H1 (cell line): ENCODE measurements at regions not wholly inside any gene's neighbourhood (a gene's known extent, or its start where the extent isn't known, plus 50 kb on each side); places are given as distances from the start of the nearest gene placed in this dataset.

ENCODE experiments used
- CTCF ChIA-PET: fragments of 300-600 bp; sonication (Branson Sonifier 250); formaldehyde crosslinking; loops from one replicate; lab custom pipeline; 2021; ENCODE audit not compliant: partially characterized antibody; lab: Charles Lee
- POLR2A ChIA-PET: fragments of 300-600 bp; sonication (Branson Sonifier 250); formaldehyde crosslinking; loops from one replicate; lab custom pipeline; 2021; ENCODE audit warnings: inconsistent platforms; ENCODE audit not compliant: partially characterized antibody; lab: Charles Lee
- DNase-seq, 2 experiments: peaks; one replicate each; pipeline versions ENCODE4 v3.0.0 to v3.0.0-alpha.2; 2010 to 2022; ENCODE audit warnings: low spot score in 2 of 2, low read depth in 1 of 2, mixed read lengths in 1 of 2
- FAIRE-seq: peaks from 2 replicates; lab custom pipeline; 2011; peaks lifted over from hg19 to GRCh38; lab: Jason Lieb, UNC
- H2AFZ ChIP-seq: 2 replicates; pipeline ENCODE4 v1.8.1; 2012; ENCODE audit warnings: low read length, inconsistent platforms
- H2AK5ac ChIP-seq: 2 replicates; pipeline ENCODE4 v1.6.1; 2013; ENCODE audit warnings: low read depth, low read length
- H2BK120ac ChIP-seq: replicated peaks from 2 replicates; pipeline ENCODE3; 2013; ENCODE audit warnings: low read depth, low read length, inconsistent platforms
- H2BK12ac ChIP-seq: 2 replicates; pipeline ENCODE4 v1.6.1; 2013; ENCODE audit warnings: low read depth, low read length
- H2BK15ac ChIP-seq: 2 replicates; pipeline ENCODE4 v1.6.1; 2013; ENCODE audit warnings: low read length
- H2BK20ac ChIP-seq: 2 replicates; pipeline ENCODE4 v1.6.1; 2013; ENCODE audit warnings: low read length
- H2BK5ac ChIP-seq: 2 replicates; pipeline ENCODE4 v1.6.1; 2013; ENCODE audit warnings: low read depth, low read length
- H3K14ac ChIP-seq: 2 replicates; pipeline ENCODE4 v1.6.1; 2013; ENCODE audit warnings: inconsistent platforms; ENCODE audit not compliant: insufficient read length
- H3K18ac ChIP-seq: 2 replicates; pipeline ENCODE4 v1.6.1; 2013; ENCODE audit warnings: low read length; ENCODE audit errors: extremely low read depth
- H3K23ac ChIP-seq: 2 replicates; pipeline ENCODE4 v1.6.1; 2013; ENCODE audit warnings: inconsistent platforms; ENCODE audit not compliant: insufficient read length
- H3K23me2 ChIP-seq: 2 replicates; pipeline ENCODE4 v1.6.1; 2013; ENCODE audit warnings: low read depth, low read length
- H3K27ac ChIP-seq: 2 replicates; pipeline ENCODE4 v1.6.1; 2011; ENCODE audit warnings: low read depth, low read length, inconsistent platforms
- H3K27me3 ChIP-seq, 4 experiments: replicated peaks in 1 of 4; 1 replicate in 1 of 4; 2 replicates in 3 of 4; pipeline versions ENCODE4 v1.6.1 to v1.8.1; 2011 to 2013; ENCODE audit warnings: low read length in 3 of 4, mild to moderate bottlenecking in 3 of 4, inconsistent platforms in 2 of 4, mixed read lengths in 2 of 4, moderate library complexity in 1 of 4; ENCODE audit not compliant: control insufficient read depth in 3 of 4, insufficient read depth in 3 of 4; ENCODE audit errors: extremely low read depth in 1 of 4
- H3K36me3 ChIP-seq, 4 experiments: 2 replicates each; pipeline versions ENCODE4 v1.6.1 to v1.8.1; 2011 to 2013; ENCODE audit warnings: mild to moderate bottlenecking in 4 of 4, low read length in 3 of 4, moderate library complexity in 2 of 4, control low read depth in 1 of 4, inconsistent platforms in 1 of 4; ENCODE audit not compliant: insufficient read depth in 4 of 4, control insufficient read depth in 2 of 4
- H3K4ac ChIP-seq: replicated peaks from 2 replicates; pipeline ENCODE3; 2013; ENCODE audit warnings: low read length, low read depth, mixed read lengths, inconsistent platforms; ENCODE audit not compliant: insufficient read length
- H3K4me1 ChIP-seq, 4 experiments: replicated peaks in 1 of 4; 1 replicate in 1 of 4; 2 replicates in 3 of 4; pipeline versions ENCODE4 v1.6.1 to v1.8.1; 2011 to 2013; ENCODE audit warnings: low read length in 3 of 4, inconsistent platforms in 2 of 4, mixed read lengths in 1 of 4; ENCODE audit not compliant: insufficient read depth in 4 of 4, control insufficient read depth in 3 of 4
- H3K4me2 ChIP-seq, 2 experiments: 2 replicates each; pipeline versions ENCODE4 v1.6.1 to v1.8.1; 2011 to 2013; ENCODE audit warnings: low read depth in 2 of 2, low read length in 2 of 2, control low read depth in 1 of 2, inconsistent platforms in 1 of 2, mild to moderate bottlenecking in 1 of 2; ENCODE audit not compliant: insufficient read depth in 1 of 2
- H3K4me3 ChIP-seq, 4 experiments: fragments of 200-600, 300-600 bp in 1 of 4; sonication (generic), shearing (Covaris generic), sonication (Bioruptor Twin) in 1 of 4; 2 replicates each; pipeline versions ENCODE4 v1.5.1 to v1.8.1; 2011 to 2016; ENCODE audit warnings: low read length in 4 of 4, low read depth in 3 of 4, control low read depth in 2 of 4, inconsistent platforms in 2 of 4, mild to moderate bottlenecking in 2 of 4, mixed read lengths in 1 of 4, moderate library complexity in 1 of 4; ENCODE audit not compliant: insufficient read depth in 2 of 4; ENCODE audit errors: extremely low read depth in 1 of 4
- H3K56ac ChIP-seq: replicated peaks from 2 replicates; pipeline ENCODE3; 2013; ENCODE audit warnings: low read depth, mild to moderate bottlenecking, mixed read lengths, low read length, inconsistent platforms; ENCODE audit not compliant: insufficient read length
- H3K79me1 ChIP-seq: 2 replicates; pipeline ENCODE4 v1.6.1; 2013; ENCODE audit warnings: low read depth, low read length, control low read depth
- H3K79me2 ChIP-seq, 2 experiments: 2 replicates each; pipeline versions ENCODE4 v1.6.1 to v1.8.1; 2012 to 2013; ENCODE audit warnings: low read length in 2 of 2, mild to moderate bottlenecking in 2 of 2, inconsistent platforms in 1 of 2; ENCODE audit not compliant: insufficient read depth in 2 of 2, control insufficient read depth in 1 of 2
- H3K9ac ChIP-seq, 4 experiments: replicated peaks in 1 of 4; 1 replicate in 1 of 4; 2 replicates in 3 of 4; pipeline versions ENCODE4 v1.6.1 to v1.8.1; 2011 to 2013; ENCODE audit warnings: low read depth in 3 of 4, low read length in 3 of 4, control low read depth in 2 of 4, mild to moderate bottlenecking in 2 of 4, moderate library complexity in 2 of 4, inconsistent platforms in 1 of 4; ENCODE audit errors: extremely low read depth in 1 of 4
- H3K9me3 ChIP-seq, 2 experiments: 2 replicates each; pipeline versions ENCODE4 v1.6.1 to v1.8.1; 2012 to 2013; ENCODE audit warnings: mild to moderate bottlenecking in 2 of 2, moderate library complexity in 2 of 2, control low read depth in 1 of 2, inconsistent platforms in 1 of 2, low read depth in 1 of 2, low read length in 1 of 2, mixed read lengths in 1 of 2; ENCODE audit not compliant: insufficient read depth in 2 of 2
- H4K20me1 ChIP-seq, 2 experiments: replicated peaks in 1 of 2; 2 replicates each; pipeline versions ENCODE3 to v1.8.1; 2011 to 2013; ENCODE audit warnings: inconsistent platforms in 2 of 2, low read length in 2 of 2, mild to moderate bottlenecking in 1 of 2; ENCODE audit not compliant: insufficient read depth in 2 of 2, control insufficient read depth in 1 of 2
- H4K5ac ChIP-seq: 2 replicates; pipeline ENCODE4 v1.6.1; 2013; ENCODE audit warnings: low read length, low read depth, mixed read lengths, inconsistent platforms; ENCODE audit not compliant: insufficient read length
- H4K8ac ChIP-seq: 2 replicates; pipeline ENCODE4 v1.8.0; 2013; ENCODE audit warnings: mild to moderate bottlenecking, moderate library complexity, low read length, inconsistent platforms; ENCODE audit not compliant: insufficient read depth; ENCODE audit errors: extremely low read depth
- H4K91ac ChIP-seq: replicated peaks from 2 replicates; pipeline ENCODE3; 2013; ENCODE audit warnings: low read length, mixed read lengths, inconsistent platforms; ENCODE audit not compliant: insufficient read length
- EZH2 ChIP-seq: fragments of 200-600 bp; sonication (generic); IDR thresholded peaks from 2 replicates; pipeline ENCODE4 v1.7.1; 2012; ENCODE audit warnings: low read depth, mild to moderate bottlenecking, moderate library complexity, low read length, inconsistent platforms; ENCODE audit not compliant: severe bottlenecking
- HDAC2 ChIP-seq, 2 experiments: fragments of 300-600 bp in 1 of 2; sonication (generic) in 1 of 2; IDR thresholded peaks; 2 replicates each; pipeline ENCODE4 v1.6.1; 2011 to 2012; ENCODE audit warnings: low read depth in 2 of 2, low read length in 2 of 2, mild to moderate bottlenecking in 2 of 2, moderate library complexity in 2 of 2, borderline replicate concordance in 1 of 2, inconsistent platforms in 1 of 2
- NRF1 ChIP-seq: IDR thresholded peaks from 2 replicates; pipeline ENCODE4 v1.6.1; 2011; ENCODE audit warnings: mild to moderate bottlenecking, low read depth, low read length, improper control_type of control experiment
- SIN3A ChIP-seq, 2 experiments: IDR thresholded peaks in 1 of 2; conservative IDR thresholded peaks in 1 of 2; 2 replicates each; pipeline ENCODE4 v1.6.1; 2011 to 2012; ENCODE audit warnings: low read length in 2 of 2, improper control_type of control experiment in 1 of 2, low read depth in 1 of 2, mild to moderate bottlenecking in 1 of 2
- TBP ChIP-seq: IDR thresholded peaks from 2 replicates; pipeline ENCODE4 v1.6.1; 2011; ENCODE audit warnings: low read depth, low read length, improper control_type of control experiment
- WGBS, 2 experiments: shearing (Covaris generic) in 1 of 2; methylation state at CpG; one replicate each; pipeline versions ENCODE4 v1.1.6 to v1.1.7; 2013 to 2015; ENCODE audit warnings: low lambda C conversion rate in 2 of 2, mixed read lengths in 2 of 2, inconsistent platforms in 1 of 2, low coverage in 1 of 2, missing lambda C conversion rate in 1 of 2; ENCODE audit not compliant: insufficient replicate concordance in 2 of 2, insufficient coverage in 1 of 2, insufficient read length in 1 of 2; ENCODE audit errors: extremely low coverage in 1 of 2, missing lambda C conversion rate in 1 of 2; 5-methylcytosine and 5-hydroxymethylcytosine counted together

DNA sequence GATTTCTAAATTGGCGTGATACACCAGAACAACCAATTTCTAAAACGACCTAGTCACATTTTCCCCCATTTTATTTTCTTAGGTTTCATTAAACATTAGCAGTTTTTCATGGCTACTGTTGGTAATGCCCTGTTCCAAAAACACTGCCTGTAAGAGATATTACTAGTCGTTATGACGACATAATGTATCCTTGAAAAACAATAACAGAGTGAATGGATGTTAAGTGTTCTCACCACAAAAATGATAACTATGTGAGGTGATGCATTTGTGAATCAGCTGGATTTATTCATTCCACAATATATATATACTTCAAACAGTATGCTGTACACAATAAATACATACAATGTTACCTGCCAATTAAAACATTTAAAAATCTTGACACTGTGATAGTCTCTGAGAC lies 1147.6 kb upstream of the PCDH10 start (continued):
- TF ChIP-seq EZH2: no peak

DNA sequence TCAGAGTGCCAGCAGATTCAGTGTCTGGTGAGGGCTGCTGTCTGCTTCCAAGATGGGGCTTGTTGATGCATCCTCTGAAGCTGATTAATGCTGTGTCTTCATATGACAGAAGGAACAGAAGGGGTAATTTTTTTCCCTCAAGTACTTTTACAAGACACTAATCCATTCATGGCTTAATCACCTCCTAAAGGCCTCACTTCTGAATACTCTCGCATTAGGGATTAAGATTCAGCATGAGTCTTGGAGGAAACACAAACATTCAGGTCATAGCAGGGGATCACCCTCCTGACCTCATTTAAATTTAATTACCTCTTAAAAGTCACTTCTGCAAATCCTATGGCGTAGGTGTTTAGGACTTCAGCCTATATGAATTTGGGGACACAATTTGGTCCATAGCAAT lies 1145.5 kb upstream of the PCDH10 start:
- POLR2A ChIA-PET: no interaction called here
- H3K79me2 ChIP-seq: no peaks in the 10 kb centered on the region
- no peaks in the 10 kb centered on the region for H3K4me1 ChIP-seq
- H4K8ac ChIP-seq: no peak overlapping the region
- H3K14ac ChIP-seq: no peak overlapping the region
- no peak overlapping the region for H3K4ac ChIP-seq
- no peak overlapping the region for H3K18ac ChIP-seq
- no peaks in the 10 kb centered on the region for H3K36me3 ChIP-seq
- no peak overlapping the region for H3K9ac ChIP-seq
- CTCF ChIA-PET: no interaction called here
- no peak overlapping the region for H2BK12ac ChIP-seq
- H2AK5ac ChIP-seq: no peak overlapping the region
- no peaks in the 10 kb centered on the region for H3K23me2 ChIP-seq
- H3K4me3 ChIP-seq: no peak overlapping the region
- no peak overlapping the region for H2AFZ ChIP-seq
- DNase-seq (no peak), FAIRE-seq (no peak)
- WGBS, 2 experiments: 84% methylated on average over 2 of the region's 2 CpGs; no CpG with 5 or more reads in 1 of the 2 experiments
- no peak overlapping the region for H3K56ac ChIP-seq
- H3K79me1 ChIP-seq: no peaks in the 10 kb centered on the region
- H3K4me2 ChIP-seq: no peak overlapping the region
- no peaks in the 10 kb centered on the region for H4K20me1 ChIP-seq
- no peak overlapping the region for H3K27ac ChIP-seq
- H3K9me3 ChIP-seq: no peaks in the 10 kb centered on the region
- no peak overlapping the region for H4K5ac ChIP-seq
- H2BK5ac ChIP-seq: no peak overlapping the region
- H3K27me3 ChIP-seq: no peaks in the 10 kb centered on the region
- no peak overlapping the region for H3K23ac ChIP-seq
- H2BK120ac ChIP-seq: no peak overlapping the region
- H2BK15ac ChIP-seq: no peak overlapping the region
- H4K91ac ChIP-seq: no peak overlapping the region
- no peak overlapping the region for H2BK20ac ChIP-seq
- TF ChIP-seq TBP (no peak), SIN3A (conservative IDR thresholded peaks at IDR 0.05 in 1 of 2, IDR thresholded peaks at IDR 0.05 in 1 of 2; ENCODE audit: low read depth in 1 of 2, low read length in 2 of 2) (no peak), NRF1 (no peak), HDAC2 (IDR thresholded peaks at IDR 0.05; ENCODE audit: borderline replicate concordance in 1 of 2, low read depth in 2 of 2, low read length in 2 of 2) (no peak)
